HCT116 (cell line): ENCODE measurements at regions not wholly inside any gene's neighbourhood (a gene's known extent, or its start where the extent isn't known, plus 50 kb on each side); places are given as distances from the start of the nearest gene placed in this dataset.

Source experiments
- ATAC-seq: fragments of 200-7000 bp; cut with Tn5 transposase; 2 replicates; pipeline ENCODE4 v1.9.1; 2020; ENCODE audit warnings: mild to moderate bottlenecking, moderate library complexity
- BruUV-seq: library from RNA; stranded (reverse); fragments of 400-500 nt; replicated peaks from 2 replicates; lab custom pipeline; 2021; lab: Mats Ljungman, UMichigan
- CTCF ChIA-PET: fragments of 300-600 bp; sonication (Branson Sonifier 250); formaldehyde crosslinking; loops from one replicate; lab custom pipeline; 2021; ENCODE audit warnings: antibody characterized with exemption; lab: Charles Lee
- POLR2A ChIA-PET: fragments of 300-600, 350-600 bp; sonication (Branson Sonifier 250); formaldehyde crosslinking; loops from one replicate; lab custom pipeline; 2021; ENCODE audit warnings: antibody characterized with exemption; lab: Charles Lee
- RAD21 ChIA-PET, 2 experiments: fragments of 300-600 bp; sonication (Branson Sonifier 250); formaldehyde crosslinking; loops; one replicate each; lab custom pipeline; 2023; ENCODE audit warnings: low total read pairs in 2 of 2; ENCODE audit not compliant: uncharacterized antibody in 2 of 2, unreplicated experiment in 2 of 2, low non-redundant PET in 1 of 2; lab: Charles Lee
- DNase-seq: peaks from one replicate; pipeline ENCODE4 v3.0.0-alpha.2; 2010; ENCODE audit warnings: low read depth, low spot score
- H2AFZ ChIP-seq: fragments of 200-600 bp; shearing (Covaris generic), sonication (generic); 2 replicates; pipeline ENCODE4 v1.6.1; 2017; ENCODE audit warnings: low read depth, mixed run types, mixed read lengths, antibody characterized with exemption, low read length; ENCODE audit not compliant: poor library complexity, severe bottlenecking
- H3K27ac ChIP-seq: 2 replicates; pipeline ENCODE4 v1.5.1; 2012; ENCODE audit warnings: low read depth, low read length
- H3K27me3 ChIP-seq: fragments of 200-600 bp; sonication (generic); 2 replicates; pipeline ENCODE4 v1.6.1; 2016; ENCODE audit warnings: mixed run types, low read length, mixed read lengths; ENCODE audit not compliant: insufficient read depth
- H3K36me3 ChIP-seq, 2 experiments: fragments of 200-500 bp in 1 of 2; fragments of 200-600 bp in 1 of 2; sonication (Bioruptor generic) in 1 of 2; sonication (generic) in 1 of 2; 2 replicates each; pipeline versions ENCODE4 v1.5.1 to v1.6.1; 2014 to 2016; ENCODE audit warnings: low read length in 2 of 2, inconsistent platforms in 1 of 2, mixed read lengths in 1 of 2, mixed run types in 1 of 2; ENCODE audit not compliant: insufficient read depth in 2 of 2, control insufficient read depth in 1 of 2
- H3K4me1 ChIP-seq, 2 experiments: fragments of 200-600 bp in 1 of 2; sonication (generic) in 1 of 2; 2 replicates each; pipeline versions ENCODE4 v1.5.1 to v1.6.1; 2012 to 2017; ENCODE audit warnings: low read length in 2 of 2, inconsistent platforms in 1 of 2, mild to moderate bottlenecking in 1 of 2, mixed read lengths in 1 of 2, mixed run types in 1 of 2, moderate library complexity in 1 of 2; ENCODE audit not compliant: insufficient read depth in 2 of 2, control insufficient read depth in 1 of 2
- H3K4me2 ChIP-seq: fragments of 200-600 bp; sonication (generic); 2 replicates; pipeline ENCODE4 v1.6.1; 2017; ENCODE audit warnings: mixed run types, low read length, mixed read lengths
- H3K4me3 ChIP-seq, 2 experiments: fragments of 200-600 bp in 1 of 2; sonication (generic) in 1 of 2; replicated peaks in 1 of 2; 2 replicates each; pipeline ENCODE4 v1.5.1; 2011 to 2016; ENCODE audit warnings: low read length in 2 of 2, control low read depth in 1 of 2, low read depth in 1 of 2, mild to moderate bottlenecking in 1 of 2, mixed read lengths in 1 of 2, mixed run types in 1 of 2
- H3K79me2 ChIP-seq: fragments of 200-600 bp; sonication (generic); 2 replicates; pipeline ENCODE4 v1.6.1; 2017; ENCODE audit warnings: mild to moderate bottlenecking, mixed run types, low read length, moderate library complexity, mixed read lengths; ENCODE audit not compliant: insufficient read depth
- H3K9ac ChIP-seq: fragments of 200-600 bp; sonication (generic); 2 replicates; pipeline ENCODE4 v1.6.1; 2016; ENCODE audit warnings: low read length, mixed read lengths
- H3K9me2 ChIP-seq: fragments of 200-600 bp; sonication (generic), shearing (Covaris generic); 2 replicates; pipeline ENCODE4 v1.6.1; 2017; ENCODE audit warnings: mixed run types, mild to moderate bottlenecking, moderate library complexity; ENCODE audit not compliant: insufficient read depth
- H3K9me3 ChIP-seq, 2 experiments: fragments of 200-500 bp in 1 of 2; fragments of 200-600 bp in 1 of 2; sonication (Bioruptor generic) in 1 of 2; sonication (generic) in 1 of 2; 2 replicates each; pipeline ENCODE4 v1.6.1; 2014 to 2017; ENCODE audit warnings: low read length in 2 of 2, mixed read lengths in 2 of 2, inconsistent platforms in 1 of 2, low read depth in 1 of 2, mild to moderate bottlenecking in 1 of 2, mixed run types in 1 of 2, moderate library complexity in 1 of 2; ENCODE audit not compliant: control insufficient read depth in 1 of 2, insufficient read depth in 1 of 2
- H4K20me1 ChIP-seq: fragments of 200-600 bp; sonication (generic), shearing (Covaris generic); 2 replicates; pipeline ENCODE4 v1.6.1; 2017; ENCODE audit warnings: mixed run types, mild to moderate bottlenecking, moderate library complexity; ENCODE audit not compliant: insufficient read depth
- ATF3 ChIP-seq: IDR thresholded peaks from 2 replicates; pipeline ENCODE4 v1.6.1; 2012
- CBX3 ChIP-seq: IDR thresholded peaks from 2 replicates; pipeline ENCODE4 v1.6.1; 2012; ENCODE audit warnings: low read depth
- CEBPB ChIP-seq: IDR thresholded peaks from 2 replicates; pipeline ENCODE4 v1.6.1; 2012; ENCODE audit warnings: low read depth
- ELF1 ChIP-seq: IDR thresholded peaks from 2 replicates; pipeline ENCODE4 v1.6.1; 2012; ENCODE audit warnings: low read depth, borderline replicate concordance
- EZH2 ChIP-seq: fragments of 200-600 bp; sonication (generic); IDR thresholded peaks from 2 replicates; pipeline ENCODE4 v1.6.1; 2017; ENCODE audit warnings: antibody characterized with exemption, mixed run types
- EZH2phosphoT487 ChIP-seq: fragments of 200-600 bp; IDR thresholded peaks from 2 replicates; pipeline ENCODE4 v1.6.1; 2018; ENCODE audit warnings: antibody characterized with exemption, borderline replicate concordance
- FOSL1 ChIP-seq: IDR thresholded peaks from 2 replicates; pipeline ENCODE4 v1.6.1; 2012; ENCODE audit warnings: low read depth
- JUND ChIP-seq: IDR thresholded peaks from 2 replicates; pipeline ENCODE4 v1.6.1; 2012
- MAX ChIP-seq: IDR thresholded peaks from 2 replicates; pipeline ENCODE4 v1.6.1; 2012
- RAD21 ChIP-seq: IDR thresholded peaks from 2 replicates; pipeline ENCODE4 v1.6.1; 2012; ENCODE audit warnings: low read depth, mild to moderate bottlenecking
- SRF ChIP-seq: IDR thresholded peaks from 2 replicates; pipeline ENCODE4 v1.6.1; 2012; ENCODE audit warnings: low read depth
- TCF7L2 ChIP-seq: IDR thresholded peaks from 2 replicates; pipeline ENCODE4 v1.7.0; 2011; ENCODE audit warnings: borderline replicate concordance, inconsistent platforms; ENCODE audit not compliant: insufficient read depth, insufficient read length; ENCODE audit errors: extremely low read depth
- ZBTB33 ChIP-seq: IDR thresholded peaks from 2 replicates; pipeline ENCODE4 v1.6.1; 2011; ENCODE audit warnings: mild to moderate bottlenecking, low read length, moderate library complexity; ENCODE audit not compliant: insufficient replicate concordance; ENCODE audit errors: extremely low read depth
- ZNF274 ChIP-seq: fragments of 200-500 bp; sonication (Bioruptor generic); IDR thresholded peaks from 2 replicates; pipeline ENCODE4 v1.6.1; 2014; ENCODE audit warnings: mild to moderate bottlenecking, low read depth, low read length, inconsistent platforms
- intact Hi-C: fragments of 100-400 bp; cut with micrococcal nuclease; formaldehyde crosslinking; loops from 2 replicates; pipeline ENCODE4 v1.10.0; 2022

- no peaks in the 10 kb centered on the region for H3K27me3 ChIP-seq
- no peak overlapping the region for H3K27ac ChIP-seq
- H4K20me1 ChIP-seq, result no peaks in the 10 kb centered on the region
- TF ChIP-seq EZH2 (no peak), MAX (no peak), TCF7L2 (no peak), JUND (no peak), RAD21 (no peak), SRF (no peak), ZNF274 (no peak), EZH2phosphoT487 (no peak), ATF3 (no peak), CBX3 (no peak), ELF1 (no peak), FOSL1 (no peak), CEBPB (no peak), ZBTB33 (no peak)
- no peak overlapping the region for H3K9ac ChIP-seq
- H3K4me3 ChIP-seq, result no peak overlapping the region
- H3K9me3 ChIP-seq, result peaks cover 0 to 12% of the 10 kb centered on the region in 2 experiments; a peak in 1 of 4 replicates
- H3K36me3 ChIP-seq, result no peaks in the 10 kb centered on the region
- ChIA-PET POLR2A (no interaction called here), RAD21 (no interaction called here), CTCF (no interaction called here)
- no peaks in the 10 kb centered on the region for H3K4me1 ChIP-seq
- no peak for ATAC-seq
- H3K9me2 ChIP-seq, result no peaks in the 10 kb centered on the region
- no peak overlapping the region for H2AFZ ChIP-seq
- no peak overlapping the region for H3K4me2 ChIP-seq
- no peak for DNase-seq
- H3K79me2 ChIP-seq, result no peaks in the 10 kb centered on the region
- intact Hi-C loops, result no loop called here
- no TSS peak for BruUV-seq
Observed at GRCh38 chr1:118437664-118438063, 252.6 kb upstream of the SPAG17 start.
